ENCODE measurements at regions not wholly inside any gene's neighbourhood (a gene's known extent, or its start where the extent isn't known, plus 50 kb on each side); places are given as distances from the start of the nearest gene placed in this dataset.

DNA sequence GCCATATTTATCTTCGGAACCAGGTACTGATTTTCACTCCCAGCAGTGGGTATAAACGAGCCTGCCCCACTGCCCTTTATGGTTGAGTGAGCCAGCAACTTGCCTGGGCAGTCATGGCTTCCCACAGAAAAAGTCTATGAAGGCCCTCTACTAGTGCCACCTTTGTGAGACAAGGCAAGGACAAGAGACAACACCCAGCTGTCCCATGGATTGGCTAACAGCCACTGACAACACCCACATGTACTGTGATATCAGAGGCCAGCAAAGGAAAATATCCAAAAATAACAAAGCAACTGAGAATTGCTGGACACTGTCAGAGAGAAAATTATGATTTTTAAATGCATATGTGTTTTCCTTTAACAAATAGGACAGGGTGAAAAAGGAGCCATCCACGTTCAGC lies 248.4 kb upstream of the TTC29 start:
- ChIA-PET CTCF (no interaction called here), POLR2A (ENCODE audit: low non-redundant PET) (no interaction called here)
- DNase-seq (ENCODE audit: low spot score) = no peak
- no peak overlapping the region for H3K27ac ChIP-seq
- TF ChIP-seq CTCF (conservative IDR thresholded peaks at IDR 0.05; ENCODE audit: low read depth) = no peak

DNA sequence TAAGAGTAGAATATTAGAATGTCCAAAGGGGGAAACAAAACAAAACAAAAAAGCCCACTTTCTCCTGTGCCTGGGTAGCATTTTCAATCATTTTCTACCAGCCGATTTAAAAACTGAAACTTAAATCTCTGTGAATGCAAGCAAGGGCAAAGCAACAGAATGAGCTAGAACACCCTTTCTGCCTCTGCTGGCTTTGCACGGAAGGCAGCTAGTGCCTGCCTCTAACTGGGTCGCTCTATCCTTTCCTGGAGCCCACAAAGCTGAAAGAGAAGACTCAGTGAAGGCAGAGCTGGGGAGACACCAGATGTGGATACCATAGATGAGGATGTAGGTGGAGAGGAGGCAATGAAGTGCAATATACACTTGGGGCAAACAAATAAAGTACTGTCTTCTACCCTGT lies 248.9 kb upstream of the TTC29 start:
- DNase-seq (ENCODE audit: low spot score) = no peak
- no peak overlapping the region for H3K27ac ChIP-seq
- no peak for TF ChIP-seq CTCF (conservative IDR thresholded peaks at IDR 0.05; ENCODE audit: low read depth)
- CTCF ChIA-PET = no interaction called here
- POLR2A ChIA-PET (ENCODE audit: low non-redundant PET) = no interaction called here

GRCh38 chr4:147195386-147195785 lies 249.7 kb upstream of the TTC29 start:
- no peak for DNase-seq (ENCODE audit: low spot score)
- H3K27ac ChIP-seq = no peak overlapping the region
- ChIA-PET POLR2A (ENCODE audit: low non-redundant PET) (no interaction called here), CTCF (no interaction called here)
- no peak for TF ChIP-seq CTCF (conservative IDR thresholded peaks at IDR 0.05; ENCODE audit: low read depth)

- ChIA-PET POLR2A (ENCODE audit: low non-redundant PET) (no interaction called here), CTCF (interaction anchor here (0.5 kb wide), 1 partner anchor 683 kb away, joined by 3 read pairs; no protein-coding TSS in a partner anchor)
- H3K27ac ChIP-seq = no peak overlapping the region
- no peak for TF ChIP-seq CTCF (conservative IDR thresholded peaks at IDR 0.05; ENCODE audit: low read depth)
- DNase-seq (ENCODE audit: low spot score) = no peak
Measured at GRCh38 chr4:147198411-147199051, 252.9 kb upstream of the TTC29 start.

DNA sequence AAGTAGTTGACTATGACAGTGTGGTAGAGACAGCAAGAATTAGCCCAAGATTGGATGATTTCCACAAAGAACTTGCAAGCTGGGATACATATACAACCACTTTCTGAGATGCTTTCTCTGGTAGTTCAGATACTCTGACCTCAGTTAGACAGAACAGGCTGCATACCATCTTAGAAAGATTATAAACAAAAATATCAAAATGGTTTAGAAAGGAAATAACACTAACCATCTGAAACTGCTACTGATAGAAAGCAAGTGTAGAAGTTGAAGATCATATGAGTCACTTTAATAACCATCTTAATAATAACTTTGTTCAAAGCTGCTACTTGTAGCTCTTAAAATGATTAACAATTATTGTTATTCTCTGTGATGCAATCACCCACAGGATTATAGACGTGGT lies 255.4 kb upstream of the TTC29 start:
- no peak overlapping the region for H3K27ac ChIP-seq
- ChIA-PET POLR2A (ENCODE audit: low non-redundant PET) (no interaction called here), CTCF (no interaction called here)
- no peak for DNase-seq (ENCODE audit: low spot score)
- no peak for TF ChIP-seq CTCF (conservative IDR thresholded peaks at IDR 0.05; ENCODE audit: low read depth)

DNA sequence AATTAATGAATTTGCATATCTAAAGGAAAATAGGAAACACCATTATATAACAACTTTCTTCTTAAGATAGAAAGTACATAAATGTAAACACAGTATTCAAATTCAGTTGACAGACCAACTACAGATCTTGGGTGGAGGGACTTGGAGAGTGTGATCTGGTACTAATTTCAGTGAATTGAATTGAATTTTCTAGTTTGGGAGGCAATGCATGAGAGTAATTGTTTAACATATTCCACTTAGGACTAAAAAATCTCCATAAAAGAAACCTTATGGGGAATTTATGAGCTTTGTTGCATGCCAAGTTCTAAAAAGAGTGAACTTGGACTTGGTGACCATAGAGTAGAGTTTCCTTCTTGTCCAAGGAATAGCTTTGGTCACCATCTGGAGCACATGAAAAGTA lies 261.1 kb upstream of the TTC29 start:
- POLR2A ChIA-PET (ENCODE audit: low non-redundant PET) = no interaction called here
- no peak overlapping the region for H3K27ac ChIP-seq
- CTCF ChIA-PET = no interaction called here
- TF ChIP-seq CTCF (conservative IDR thresholded peaks at IDR 0.05; ENCODE audit: low read depth) = no peak
- DNase-seq (ENCODE audit: low spot score) = no peak

DNA sequence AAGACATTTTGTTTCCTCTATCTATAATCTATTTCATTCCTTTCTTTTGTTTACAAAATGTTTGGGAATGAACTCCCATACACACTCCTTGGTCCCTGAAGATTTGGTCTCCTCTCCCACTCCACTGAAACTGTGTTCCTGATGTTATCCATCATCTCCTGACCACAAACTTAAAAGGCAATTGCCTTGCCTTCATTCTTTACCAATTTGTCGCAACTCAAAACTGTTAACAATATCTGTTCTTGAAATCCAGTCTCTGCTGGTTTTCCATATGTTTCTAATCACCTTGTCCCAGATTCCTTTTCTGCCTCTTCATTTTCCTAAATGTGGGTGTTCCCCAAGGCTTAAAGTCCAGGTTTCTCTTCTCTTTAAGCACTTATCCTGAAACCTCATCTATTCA lies 262.2 kb upstream of the TTC29 start:
- TF ChIP-seq CTCF (conservative IDR thresholded peaks at IDR 0.05; ENCODE audit: low read depth) = no peak
- DNase-seq (ENCODE audit: low spot score) = no peak
- ChIA-PET POLR2A (ENCODE audit: low non-redundant PET) (no interaction called here), CTCF (no interaction called here)
- no peak overlapping the region for H3K27ac ChIP-seq

All from RWPE1 (cell line).